ENCODE measurements at regions not wholly inside any gene's neighbourhood (a gene's known extent, or its start where the extent isn't known, plus 50 kb on each side); places are given as distances from the start of the nearest gene placed in this dataset.

DNA sequence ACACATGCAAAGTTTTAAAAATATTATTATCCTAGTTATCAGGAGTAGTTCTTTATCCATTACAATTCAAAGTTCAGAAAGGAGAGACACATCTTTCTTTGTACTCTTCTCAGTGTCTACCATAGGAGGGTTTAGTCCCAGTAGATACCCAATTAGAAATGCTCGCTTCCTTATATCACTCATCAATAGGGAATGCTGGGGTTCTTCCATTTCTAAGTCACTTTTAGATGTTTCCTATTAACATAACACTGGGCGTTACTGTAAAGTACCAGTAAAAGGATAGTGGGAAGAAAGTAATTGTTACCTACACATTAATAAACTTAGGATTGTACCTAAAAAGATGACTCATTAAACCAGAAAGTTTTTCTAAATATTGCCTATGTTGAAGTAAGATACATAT, 348.3 kb upstream of the CDH6 start:
- Histone ChIP-seq H3K4me3 (ENCODE audit: low read depth in 1 of 2, low read length in 2 of 2) (no peak overlapping the region), H3K36me3 (ENCODE audit: control insufficient read depth in 1 of 2, insufficient read depth in 2 of 2, low read length in 2 of 2) (no peaks in the 10 kb centered on the region), H3K4me1 (ENCODE audit: control insufficient read depth in 1 of 2, insufficient read depth in 2 of 2, low read length in 2 of 2) (peaks cover 0 to 7% of the 10 kb centered on the region in 2 donors), H3K27ac (ENCODE audit: low read length) (no peak overlapping the region), H3K9me3 (ENCODE audit: control insufficient read depth in 1 of 2, low read length in 2 of 2) (no peaks in the 10 kb centered on the region), H3K27me3 (ENCODE audit: low read depth, low read length) (no peaks in the 10 kb centered on the region)

DNA sequence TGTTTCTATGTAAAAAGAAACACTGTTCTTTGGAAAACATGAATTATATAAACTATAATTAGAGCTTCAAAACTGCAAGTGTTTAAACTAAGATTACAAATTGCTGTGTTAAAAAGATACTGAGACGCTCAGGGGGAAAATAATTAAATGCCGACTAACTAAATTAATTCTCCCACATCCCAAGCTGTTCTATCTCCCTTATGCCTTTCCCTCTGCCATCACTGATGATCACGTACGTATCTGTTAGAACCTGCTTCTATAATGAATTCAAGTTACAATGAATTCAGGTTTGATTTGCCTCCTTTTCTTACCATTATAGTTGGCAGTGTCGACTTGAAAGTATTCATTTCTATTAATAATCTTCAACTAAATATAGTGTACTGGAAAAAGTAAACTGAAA, 349.9 kb upstream of the CDH6 start:
- Histone ChIP-seq H3K9me3 (ENCODE audit: control insufficient read depth in 1 of 2, low read length in 2 of 2) (no peaks in the 10 kb centered on the region), H3K36me3 (ENCODE audit: control insufficient read depth in 1 of 2, insufficient read depth in 2 of 2, low read length in 2 of 2) (no peaks in the 10 kb centered on the region), H3K27me3 (ENCODE audit: low read depth, low read length) (no peaks in the 10 kb centered on the region), H3K4me3 (ENCODE audit: low read depth in 1 of 2, low read length in 2 of 2) (no peak overlapping the region), H3K4me1 (ENCODE audit: control insufficient read depth in 1 of 2, insufficient read depth in 2 of 2, low read length in 2 of 2) (peaks cover 0 to 11% of the 10 kb centered on the region in 2 donors), H3K27ac (ENCODE audit: low read length) (no peak overlapping the region)

DNA sequence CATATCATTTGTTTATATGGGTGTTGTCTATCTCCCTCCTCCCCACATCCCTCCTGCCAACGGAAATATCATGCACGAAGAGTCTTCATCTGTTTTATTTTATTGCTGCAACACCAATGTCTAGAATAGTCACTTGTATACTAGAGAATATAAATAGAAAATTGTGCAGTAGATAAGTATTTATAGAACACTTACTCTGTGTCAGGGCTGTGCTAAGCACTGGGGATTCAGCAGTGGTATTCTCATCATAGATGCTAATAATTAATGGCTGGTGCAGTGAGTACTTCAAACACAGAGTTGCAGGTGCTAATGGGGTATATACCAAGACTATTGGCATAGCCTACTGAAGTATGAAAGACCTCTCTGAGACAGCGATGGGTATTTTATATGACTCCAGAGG, 353.5 kb upstream of the CDH6 start:
- no peaks in the 10 kb centered on the region for H3K9me3 ChIP-seq (ENCODE audit: control insufficient read depth in 1 of 2, low read length in 2 of 2)
- H3K27me3 ChIP-seq (ENCODE audit: low read depth, low read length) = no peaks in the 10 kb centered on the region
- H3K4me1 ChIP-seq (ENCODE audit: control insufficient read depth in 1 of 2, insufficient read depth in 2 of 2, low read length in 2 of 2) = peaks cover 0 to 11% of the 10 kb centered on the region in 2 donors
- H3K27ac ChIP-seq (ENCODE audit: low read length) = no peak overlapping the region
- H3K4me3 ChIP-seq (ENCODE audit: low read depth in 1 of 2, low read length in 2 of 2) = no peak overlapping the region
- H3K36me3 ChIP-seq (ENCODE audit: control insufficient read depth in 1 of 2, insufficient read depth in 2 of 2, low read length in 2 of 2) = no peaks in the 10 kb centered on the region

DNA sequence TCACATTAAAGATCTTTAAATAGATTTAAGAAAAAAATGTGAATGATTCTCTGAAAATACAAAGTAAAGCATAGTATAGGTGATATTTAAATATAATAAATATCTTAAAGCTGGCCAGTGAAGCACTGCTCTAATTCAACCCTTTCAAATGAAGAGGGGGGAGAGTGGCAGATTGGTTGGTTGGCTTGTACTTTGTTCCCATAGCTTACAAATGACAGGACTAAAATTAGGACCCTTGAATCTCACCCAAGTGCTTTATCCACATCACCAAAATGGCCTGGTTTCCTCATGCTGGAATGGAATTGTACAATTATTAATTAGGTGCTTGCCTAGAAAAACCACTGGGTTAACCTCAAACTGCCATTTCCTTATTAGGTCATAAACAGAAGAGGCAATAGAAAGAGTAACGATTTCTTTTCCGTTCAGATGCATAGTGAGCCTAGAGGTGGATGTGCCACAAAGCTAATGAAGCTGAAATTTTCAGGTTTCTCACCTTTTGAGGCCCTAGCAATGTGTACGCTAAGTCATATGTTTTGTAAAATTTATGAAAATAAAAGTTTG, 354.5 kb upstream of the CDH6 start:
- Histone ChIP-seq H3K4me1 (ENCODE audit: control insufficient read depth in 1 of 2, insufficient read depth in 2 of 2, low read length in 2 of 2) (peaks cover 0 to 11% of the 10 kb centered on the region in 2 donors), H3K27me3 (ENCODE audit: low read depth, low read length) (no peaks in the 10 kb centered on the region), H3K27ac (ENCODE audit: low read length) (no peak overlapping the region), H3K4me3 (ENCODE audit: low read depth in 1 of 2, low read length in 2 of 2) (no peak overlapping the region), H3K9me3 (ENCODE audit: control insufficient read depth in 1 of 2, low read length in 2 of 2) (no peaks in the 10 kb centered on the region), H3K36me3 (ENCODE audit: control insufficient read depth in 1 of 2, insufficient read depth in 2 of 2, low read length in 2 of 2) (no peaks in the 10 kb centered on the region)

DNA sequence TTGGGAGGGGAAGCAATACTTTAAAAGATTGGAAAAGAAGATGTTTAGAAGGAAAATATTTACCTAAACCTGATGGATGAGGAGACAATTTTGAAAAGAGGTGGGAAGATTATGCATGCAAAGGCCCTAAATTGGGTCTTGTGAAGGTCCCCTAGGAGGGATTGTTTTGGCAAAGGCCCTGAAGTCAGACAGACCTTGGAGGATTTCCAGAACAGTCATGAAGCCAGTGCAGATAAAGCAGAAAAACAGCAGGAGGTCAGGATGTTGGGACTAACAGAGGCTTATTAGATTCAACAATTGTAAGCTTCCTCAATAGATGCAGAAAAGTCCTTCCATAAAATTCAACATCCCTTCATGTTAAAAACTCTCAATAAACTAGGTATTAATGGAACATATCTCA, 361.0 kb upstream of the CDH6 start:
- Histone ChIP-seq H3K27me3 (ENCODE audit: low read depth, low read length) (no peaks in the 10 kb centered on the region), H3K27ac (ENCODE audit: low read length) (no peak overlapping the region), H3K4me3 (ENCODE audit: low read depth in 1 of 2, low read length in 2 of 2) (no peak overlapping the region), H3K4me1 (ENCODE audit: control insufficient read depth in 1 of 2, insufficient read depth in 2 of 2, low read length in 2 of 2) (no peaks in the 10 kb centered on the region), H3K36me3 (ENCODE audit: control insufficient read depth in 1 of 2, insufficient read depth in 2 of 2, low read length in 2 of 2) (no peaks in the 10 kb centered on the region), H3K9me3 (ENCODE audit: control insufficient read depth in 1 of 2, low read length in 2 of 2) (no peaks in the 10 kb centered on the region)

DNA sequence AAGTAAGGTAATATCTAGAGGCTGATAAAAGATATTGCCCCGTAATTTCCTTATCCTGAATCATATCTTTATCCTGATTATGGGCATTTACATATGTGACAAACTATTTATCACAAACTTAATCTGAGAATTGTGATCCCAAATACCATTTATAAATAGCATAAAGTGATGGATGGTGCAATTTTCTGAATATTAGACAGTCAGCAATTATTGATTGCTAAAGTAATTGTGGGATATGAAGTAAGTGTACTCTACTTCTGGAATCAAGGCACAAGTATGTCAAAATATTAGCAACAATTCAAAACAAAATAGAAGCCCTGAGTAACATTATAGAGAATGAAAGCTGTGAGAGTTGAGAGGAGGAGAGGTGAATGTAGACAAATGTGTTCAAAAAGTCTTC, 361.9 kb upstream of the CDH6 start:
- Histone ChIP-seq H3K9me3 (ENCODE audit: control insufficient read depth in 1 of 2, low read length in 2 of 2) (no peaks in the 10 kb centered on the region), H3K36me3 (ENCODE audit: control insufficient read depth in 1 of 2, insufficient read depth in 2 of 2, low read length in 2 of 2) (no peaks in the 10 kb centered on the region), H3K4me1 (ENCODE audit: control insufficient read depth in 1 of 2, insufficient read depth in 2 of 2, low read length in 2 of 2) (no peaks in the 10 kb centered on the region), H3K27me3 (ENCODE audit: low read depth, low read length) (no peaks in the 10 kb centered on the region), H3K27ac (ENCODE audit: low read length) (no peak overlapping the region), H3K4me3 (ENCODE audit: low read depth in 1 of 2, low read length in 2 of 2) (no peak overlapping the region)

DNA sequence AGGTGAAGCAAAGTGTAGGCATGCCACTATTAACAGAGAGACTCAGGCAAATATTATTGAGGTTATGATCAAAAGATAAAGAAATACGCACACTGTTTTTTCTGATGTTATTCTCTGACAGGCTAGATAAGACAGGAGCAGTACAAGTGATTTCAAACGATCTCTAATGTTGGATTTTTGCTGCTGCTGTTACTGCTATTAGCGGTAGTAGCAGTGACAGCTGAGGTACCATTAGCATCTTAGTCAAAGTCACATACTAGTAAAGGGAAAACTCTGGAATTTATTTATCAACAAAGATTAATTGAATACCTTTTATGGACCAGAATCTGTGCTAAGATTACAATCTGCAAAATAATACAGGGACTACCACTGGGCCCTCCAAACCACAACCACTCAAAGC, 362.4 kb upstream of the CDH6 start:
- Histone ChIP-seq H3K27me3 (ENCODE audit: low read depth, low read length) (no peaks in the 10 kb centered on the region), H3K36me3 (ENCODE audit: control insufficient read depth in 1 of 2, insufficient read depth in 2 of 2, low read length in 2 of 2) (no peaks in the 10 kb centered on the region), H3K27ac (ENCODE audit: low read length) (no peak overlapping the region), H3K4me1 (ENCODE audit: control insufficient read depth in 1 of 2, insufficient read depth in 2 of 2, low read length in 2 of 2) (no peaks in the 10 kb centered on the region), H3K9me3 (ENCODE audit: control insufficient read depth in 1 of 2, low read length in 2 of 2) (no peaks in the 10 kb centered on the region), H3K4me3 (ENCODE audit: low read depth in 1 of 2, low read length in 2 of 2) (no peak overlapping the region)

DNA sequence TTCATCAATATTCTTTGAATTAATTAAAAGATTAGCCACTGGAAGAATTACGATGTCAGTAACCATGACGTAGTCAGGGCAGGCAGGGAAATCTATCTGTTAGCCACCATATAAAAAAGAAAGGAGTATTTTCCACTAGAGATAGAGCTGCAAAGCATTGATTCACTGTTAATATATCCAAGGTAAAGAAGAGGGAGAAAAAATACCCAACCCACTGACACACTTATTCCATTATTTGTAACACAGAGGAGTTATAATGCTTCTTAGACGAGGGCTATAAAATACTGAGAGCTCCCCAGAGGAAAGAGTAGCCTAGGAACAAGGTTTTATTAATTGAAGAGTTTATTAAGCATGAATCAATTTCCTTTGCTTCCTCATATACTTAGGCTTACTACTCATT, 382.2 kb upstream of the CDH6 start:
- no peaks in the 10 kb centered on the region for H3K4me1 ChIP-seq (ENCODE audit: control insufficient read depth in 1 of 2, insufficient read depth in 2 of 2, low read length in 2 of 2)
- H3K27me3 ChIP-seq (ENCODE audit: low read depth, low read length) = no peaks in the 10 kb centered on the region
- H3K27ac ChIP-seq (ENCODE audit: low read length) = no peak overlapping the region
- H3K9me3 ChIP-seq (ENCODE audit: control insufficient read depth in 1 of 2, low read length in 2 of 2) = no peaks in the 10 kb centered on the region
- H3K36me3 ChIP-seq (ENCODE audit: control insufficient read depth in 1 of 2, insufficient read depth in 2 of 2, low read length in 2 of 2) = no peaks in the 10 kb centered on the region
- no peak overlapping the region for H3K4me3 ChIP-seq (ENCODE audit: low read depth in 1 of 2, low read length in 2 of 2)

DNA sequence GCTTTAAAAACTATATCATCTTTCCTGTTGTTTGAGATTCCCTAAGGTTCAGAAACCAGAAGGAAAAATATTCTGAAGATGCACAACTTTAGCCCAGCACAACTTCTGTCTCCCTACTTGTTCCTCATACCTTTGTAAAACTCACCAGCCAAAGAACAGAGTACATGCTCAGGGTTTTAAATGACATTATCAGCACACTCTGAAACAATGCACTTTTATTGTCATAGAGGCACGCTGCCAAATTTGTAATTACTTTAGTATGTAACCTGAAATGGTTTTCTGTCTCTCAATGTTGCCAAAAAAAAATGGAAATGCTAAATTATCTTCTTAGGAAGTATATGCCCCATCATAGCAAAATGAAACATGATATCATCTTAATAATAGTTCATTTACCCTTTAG, 383.6 kb upstream of the CDH6 start:
- Histone ChIP-seq H3K4me1 (ENCODE audit: control insufficient read depth in 1 of 2, insufficient read depth in 2 of 2, low read length in 2 of 2) (no peaks in the 10 kb centered on the region), H3K27me3 (ENCODE audit: low read depth, low read length) (no peaks in the 10 kb centered on the region), H3K27ac (ENCODE audit: low read length) (no peak overlapping the region), H3K36me3 (ENCODE audit: control insufficient read depth in 1 of 2, insufficient read depth in 2 of 2, low read length in 2 of 2) (no peaks in the 10 kb centered on the region), H3K4me3 (ENCODE audit: low read depth in 1 of 2, low read length in 2 of 2) (no peak overlapping the region), H3K9me3 (ENCODE audit: control insufficient read depth in 1 of 2, low read length in 2 of 2) (no peaks in the 10 kb centered on the region)

DNA sequence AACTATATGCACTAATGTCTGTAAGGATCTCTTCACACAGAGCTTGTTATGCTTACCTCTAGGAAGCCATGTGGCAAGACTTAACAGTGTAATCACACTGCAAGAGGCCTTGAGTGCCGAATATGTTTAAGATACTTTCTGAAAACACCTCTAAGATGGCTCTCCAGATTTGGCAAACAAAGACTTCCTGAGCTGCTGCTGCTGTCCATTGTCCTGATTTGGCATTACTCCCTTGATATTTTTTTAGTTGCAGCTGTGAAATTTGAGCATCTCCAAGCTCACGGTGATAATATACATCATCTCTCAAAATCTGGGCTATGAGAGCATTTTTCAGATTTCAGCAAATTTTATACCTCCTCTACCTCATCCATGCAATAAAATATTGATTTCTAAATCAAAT, 384.5 kb upstream of the CDH6 start:
- no peak overlapping the region for H3K4me3 ChIP-seq (ENCODE audit: low read depth in 1 of 2, low read length in 2 of 2)
- no peaks in the 10 kb centered on the region for H3K4me1 ChIP-seq (ENCODE audit: control insufficient read depth in 1 of 2, insufficient read depth in 2 of 2, low read length in 2 of 2)
- H3K27me3 ChIP-seq (ENCODE audit: low read depth, low read length) = no peaks in the 10 kb centered on the region
- no peaks in the 10 kb centered on the region for H3K9me3 ChIP-seq (ENCODE audit: control insufficient read depth in 1 of 2, low read length in 2 of 2)
- no peak overlapping the region for H3K27ac ChIP-seq (ENCODE audit: low read length)
- H3K36me3 ChIP-seq (ENCODE audit: control insufficient read depth in 1 of 2, insufficient read depth in 2 of 2, low read length in 2 of 2) = no peaks in the 10 kb centered on the region

DNA sequence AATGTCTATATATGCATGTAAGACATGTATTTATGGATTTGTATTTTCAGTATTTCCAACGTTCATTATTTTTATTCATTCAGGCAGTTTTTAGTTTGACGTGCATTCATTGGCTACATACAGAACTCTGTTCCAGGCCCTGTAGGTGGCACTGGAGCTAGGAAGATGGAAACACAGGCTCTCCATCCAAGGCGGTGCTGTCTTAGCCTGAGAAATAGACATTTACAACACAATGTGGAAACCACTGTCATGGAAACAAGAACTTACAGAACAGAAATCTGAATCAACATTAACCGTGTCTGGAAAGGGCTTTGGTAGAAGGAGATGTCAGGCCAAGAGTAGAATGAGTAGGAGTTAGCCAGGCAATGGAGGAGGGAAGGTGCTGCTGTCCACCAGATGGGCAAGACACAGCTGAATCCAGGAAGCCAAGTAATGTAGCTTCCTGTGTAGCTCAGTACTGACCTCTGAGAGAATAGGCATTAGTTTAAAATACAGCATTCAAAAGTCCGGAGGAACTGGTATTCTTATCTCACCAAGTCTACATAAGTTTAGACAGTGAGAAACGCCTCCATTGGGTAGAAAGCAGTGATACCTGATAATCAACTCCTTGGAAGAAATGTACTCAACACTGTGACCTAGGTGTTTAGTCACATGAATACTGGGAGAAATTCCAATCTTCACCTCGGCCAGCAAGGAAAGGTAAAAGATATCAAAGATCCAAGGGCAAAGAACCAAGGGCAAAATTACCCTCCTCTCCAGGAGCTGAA, 388.6 kb upstream of the CDH6 start:
- Histone ChIP-seq H3K4me3 (ENCODE audit: low read depth in 1 of 2, low read length in 2 of 2) (no peak overlapping the region), H3K4me1 (ENCODE audit: control insufficient read depth in 1 of 2, insufficient read depth in 2 of 2, low read length in 2 of 2) (no peaks in the 10 kb centered on the region), H3K36me3 (ENCODE audit: control insufficient read depth in 1 of 2, insufficient read depth in 2 of 2, low read length in 2 of 2) (no peaks in the 10 kb centered on the region), H3K27me3 (ENCODE audit: low read depth, low read length) (no peaks in the 10 kb centered on the region), H3K9me3 (ENCODE audit: control insufficient read depth in 1 of 2, low read length in 2 of 2) (no peaks in the 10 kb centered on the region), H3K27ac (ENCODE audit: low read length) (no peak overlapping the region)

Measured in muscle layer of duodenum (tissue), 2 donors.